IPS-NIHi11 (cell line): ENCODE measurements at regions not wholly inside any gene's neighbourhood (a gene's known extent, or its start where the extent isn't known, plus 50 kb on each side); places are given as distances from the start of the nearest gene placed in this dataset.

Experiments used
- DNase-seq: peaks from one replicate; pipeline ENCODE4 v3.0.0; 2012; ENCODE audit warnings: mixed read lengths, low spot score

DNA sequence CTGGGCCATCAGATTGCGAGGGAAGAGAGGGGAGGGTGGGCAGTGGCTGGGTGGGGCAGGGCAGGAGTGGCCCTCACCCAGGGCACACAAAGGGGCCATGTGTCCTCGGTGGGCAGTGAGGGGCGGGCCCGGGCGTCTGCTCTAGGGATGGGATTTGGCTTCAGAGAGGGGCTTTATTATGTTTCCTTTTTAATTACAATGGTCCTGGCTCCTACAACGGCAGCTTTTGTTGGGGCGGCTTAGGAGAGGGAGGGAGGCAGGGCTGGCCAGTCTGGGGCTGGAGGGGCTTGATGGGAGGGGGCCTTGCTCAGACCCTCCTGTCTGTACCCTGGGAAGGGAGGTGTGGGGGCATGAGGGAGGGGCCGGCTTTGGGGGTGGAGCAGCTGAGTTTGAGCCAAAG is 102.8 kb upstream of the WNT4 start:
- peak; percentile 68 for DNase-seq

- no peak for DNase-seq
These were observed 104.0 kb upstream of the WNT4 start for GRCh38 chr1:22246755-22247480.

DNA sequence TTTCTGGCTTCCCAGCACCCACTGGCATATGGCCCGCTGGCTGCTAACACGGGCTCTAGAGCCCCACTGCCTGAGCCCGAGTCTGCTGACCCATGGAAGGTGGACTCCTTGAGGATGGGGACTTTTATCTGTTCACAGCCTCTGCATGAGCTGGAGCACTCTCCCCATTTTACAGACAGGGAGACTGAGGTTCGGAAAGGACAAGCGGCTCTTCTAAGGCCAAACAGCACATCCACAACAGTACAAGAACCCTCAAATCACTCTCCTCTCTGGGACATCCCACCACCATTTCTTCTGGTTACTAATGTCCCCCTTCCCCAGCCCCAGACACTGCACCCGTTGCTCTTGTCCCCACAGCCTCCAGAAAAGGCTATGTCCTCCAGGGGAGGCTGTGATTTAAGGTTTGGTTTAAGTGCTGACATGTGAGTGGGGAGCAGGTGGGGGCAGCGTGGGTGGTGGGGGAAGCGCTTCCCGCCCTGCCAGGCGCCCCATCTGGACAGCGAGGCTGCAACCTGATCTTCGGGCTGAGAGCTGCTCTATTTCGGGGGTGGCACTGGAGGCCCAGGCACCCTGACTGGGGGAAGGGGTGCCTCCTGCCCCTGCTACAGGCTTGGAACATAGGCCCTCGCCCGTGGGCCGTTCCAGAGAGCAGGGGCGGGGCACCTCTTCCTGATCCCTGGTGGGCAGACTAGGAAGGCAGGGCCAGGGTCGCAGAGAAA is 104.8 kb upstream of the WNT4 start:
- DNase-seq, result no peak

DNA sequence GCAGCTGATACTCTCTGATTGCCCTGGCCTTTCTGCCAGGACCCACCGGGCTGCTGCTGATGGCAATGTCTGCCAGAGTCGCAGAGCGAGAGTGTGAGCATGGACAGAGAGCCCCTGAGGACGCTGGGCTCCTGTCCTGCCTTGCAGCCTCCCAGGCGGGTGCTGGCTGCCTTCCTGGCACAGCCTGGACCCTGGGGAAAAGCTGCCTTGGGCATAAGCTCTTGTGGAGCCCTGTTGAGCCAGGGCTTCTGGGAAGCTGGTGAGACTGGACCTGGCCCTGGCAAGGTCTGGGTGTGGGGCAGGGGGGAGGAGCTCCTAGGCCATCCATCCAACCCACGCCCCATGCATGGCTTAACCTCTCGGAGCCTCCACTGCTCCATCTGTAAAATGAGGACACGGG is 105.8 kb upstream of the WNT4 start:
- DNase-seq, result no peak

- DNase-seq, result no peak
These were observed 107.2 kb upstream of the WNT4 start for GRCh38 chr1:22249928-22250680.

GRCh38 chr1:22250724-22251123 is 107.8 kb upstream of the WNT4 start:
- peak; percentile 55 for DNase-seq

DNA sequence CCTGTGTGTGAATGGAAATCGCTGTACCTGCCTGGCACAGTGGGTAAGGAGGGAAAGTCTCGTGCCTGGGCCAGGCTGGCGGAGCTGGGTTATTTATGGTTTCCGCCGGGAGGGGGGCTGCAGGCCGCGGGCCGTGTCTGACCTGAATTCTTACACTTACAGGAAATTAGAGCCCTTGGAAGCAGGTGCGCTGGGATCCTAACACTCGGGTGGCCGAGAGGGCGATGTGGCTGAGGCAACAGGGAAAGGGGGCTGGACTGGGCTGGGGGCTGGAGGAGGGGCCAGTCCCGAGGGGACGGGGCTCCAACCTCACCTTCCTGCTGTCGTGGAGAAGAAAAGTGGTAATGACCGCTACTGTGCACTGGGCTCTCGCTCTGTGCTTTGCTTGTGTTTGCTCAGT is 109.4 kb upstream of the WNT4 start:
- peak; percentile 61 for DNase-seq

DNA sequence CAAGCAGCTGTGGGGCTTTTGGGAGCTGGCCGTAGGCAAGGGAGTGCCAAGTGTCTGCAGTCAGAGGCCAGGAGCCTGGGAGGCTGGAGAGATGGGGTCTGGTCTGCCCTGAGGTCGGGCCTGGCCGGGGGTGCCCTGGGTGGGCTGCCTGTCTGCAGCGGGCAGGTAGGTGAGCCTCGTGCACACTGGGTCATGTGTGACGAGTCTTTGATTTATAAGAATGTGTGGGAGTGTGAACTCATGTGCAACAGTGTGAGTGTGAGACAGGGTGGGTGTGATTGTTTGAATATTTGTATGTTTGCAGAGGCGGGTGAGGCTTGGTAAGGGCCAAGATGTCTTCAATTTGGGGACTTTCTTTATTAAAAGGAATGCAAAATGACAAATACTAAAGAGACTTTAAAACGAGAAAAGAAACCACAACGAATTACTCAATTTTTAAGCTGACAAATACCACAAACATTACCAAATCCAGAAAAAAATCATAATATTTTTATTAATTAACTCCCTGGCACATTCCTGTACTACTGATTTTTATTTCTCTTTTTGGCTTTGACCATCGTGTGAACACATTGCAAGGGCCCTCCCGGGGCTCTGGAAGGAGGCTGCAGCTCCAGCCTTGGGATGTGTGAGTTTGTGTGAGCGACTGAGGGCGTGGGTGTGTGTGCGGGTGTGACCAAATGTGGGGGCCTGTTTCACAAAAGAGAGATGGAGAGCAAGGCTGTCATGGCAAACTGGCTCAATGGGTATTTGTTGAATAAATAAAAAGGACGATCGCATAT is 110.3 kb upstream of the WNT4 start:
- DNase-seq, result no peak

- no peak for DNase-seq
These were observed 111.9 kb upstream of the WNT4 start for GRCh38 chr1:22254756-22255155.

DNA sequence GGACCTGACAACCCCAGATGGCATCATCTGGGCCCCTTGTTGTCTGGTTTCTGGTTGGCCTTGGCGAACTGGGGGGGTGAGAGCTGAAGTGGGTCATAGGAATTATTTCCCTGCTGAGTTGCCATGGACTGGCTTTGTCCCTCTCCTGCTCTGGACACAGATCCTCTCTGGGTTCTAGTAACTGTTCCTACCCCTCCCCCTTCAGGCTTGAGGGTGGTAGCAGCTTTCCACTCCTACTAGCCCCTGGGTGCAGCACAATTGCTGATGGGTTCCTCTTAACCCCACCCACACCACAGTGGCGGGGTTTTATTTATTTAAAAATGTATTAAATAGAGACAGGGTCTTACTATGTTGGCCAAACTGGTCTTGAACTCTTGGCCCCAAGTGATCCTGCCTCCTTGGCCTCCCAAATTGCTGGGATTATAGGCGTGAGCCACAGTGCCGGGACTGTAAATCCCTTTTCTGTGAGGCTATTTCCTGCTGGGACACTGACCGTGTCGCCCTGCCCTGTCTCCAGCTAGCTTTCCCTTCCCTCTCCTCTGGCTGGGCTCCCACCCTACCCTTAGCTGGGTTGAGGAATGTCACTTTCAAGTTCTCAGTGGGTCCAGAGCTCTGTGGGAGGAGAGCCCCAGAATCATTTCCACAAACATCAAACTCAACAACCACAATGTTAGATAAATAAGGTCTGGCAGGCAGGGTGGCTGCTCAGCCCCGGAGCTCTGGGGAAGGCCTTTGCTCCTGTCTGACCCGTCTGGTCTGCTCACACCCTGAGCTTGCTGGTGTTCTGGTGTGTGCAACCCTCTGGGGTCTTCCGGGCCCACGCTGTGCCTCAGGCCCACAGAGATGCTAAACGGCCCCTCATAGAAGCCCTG is 112.7 kb upstream of the WNT4 start:
- no peak for DNase-seq

DNA sequence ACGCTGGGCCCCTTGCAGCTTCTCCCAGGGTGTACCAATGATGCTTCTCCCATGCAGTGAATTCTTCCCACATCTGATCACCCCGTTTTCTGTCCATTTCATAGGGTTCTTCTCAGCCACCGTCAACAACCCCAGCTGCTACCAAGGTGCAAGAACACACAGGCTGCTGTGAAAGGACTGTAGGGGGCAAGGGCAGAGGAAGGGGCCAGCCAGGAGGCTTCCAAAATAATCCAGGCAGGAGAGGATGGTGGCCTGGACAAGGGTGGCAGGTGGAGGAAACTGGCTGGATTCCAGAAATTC is 113.3 kb upstream of the WNT4 start:
- no peak for DNase-seq

GRCh38 chr1:22257290-22258275 is 114.7 kb upstream of the WNT4 start:
- DNase-seq, result no peak

DNA sequence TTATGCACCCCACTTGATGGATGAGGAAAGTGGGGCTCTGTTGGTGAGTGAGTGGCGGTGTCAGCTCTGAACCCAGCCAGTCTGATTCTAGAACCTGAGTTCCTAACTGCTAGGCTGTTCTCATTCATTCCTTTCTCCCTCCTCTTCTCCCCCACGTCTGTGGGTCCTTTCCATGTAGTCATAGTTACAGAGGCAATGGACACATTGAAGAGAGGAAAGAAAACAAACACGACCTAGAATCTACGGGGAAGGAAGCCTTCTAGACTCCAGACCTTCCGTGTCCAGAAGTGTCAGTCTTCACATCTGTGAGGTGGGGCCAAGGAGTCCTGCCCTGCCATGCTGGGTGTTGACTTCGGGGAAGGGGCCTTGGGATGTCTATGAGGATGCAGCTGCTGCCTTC is 115.8 kb upstream of the WNT4 start:
- DNase-seq, result no peak

DNA sequence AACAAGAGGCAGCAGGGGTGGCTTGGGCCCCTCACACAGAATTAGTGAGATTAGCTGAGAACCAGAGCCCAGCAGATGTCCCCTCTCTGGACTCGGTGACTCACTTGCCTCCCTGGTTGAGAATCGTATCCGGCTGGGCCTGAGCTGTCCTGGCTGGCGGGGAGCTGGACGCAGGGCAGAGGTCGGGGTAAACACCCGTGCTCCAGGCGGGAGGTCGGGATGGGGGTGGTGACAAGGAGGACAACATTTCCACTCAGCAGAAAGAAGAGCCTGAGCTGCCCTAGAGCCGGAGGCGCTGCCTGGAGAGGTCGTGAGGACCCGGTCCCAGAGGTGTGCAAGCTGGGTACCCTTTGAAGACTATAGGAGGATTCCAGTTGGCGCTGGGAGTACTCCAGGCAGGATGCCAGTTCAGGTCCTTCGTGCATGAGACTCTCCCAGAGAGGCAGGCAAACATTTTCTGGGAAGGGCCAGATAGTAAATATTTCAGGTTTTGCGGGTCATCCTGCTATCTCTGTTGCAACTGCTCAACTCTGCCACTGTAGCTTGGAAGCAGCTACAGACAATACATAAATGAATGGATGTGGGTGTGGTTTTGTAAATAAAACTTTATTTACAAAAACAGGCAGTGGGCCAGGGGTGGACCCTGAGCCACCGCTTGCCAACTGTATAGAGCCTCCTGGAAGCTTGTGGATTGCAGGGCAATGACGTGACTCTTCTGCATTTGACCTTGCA is 116.8 kb upstream of the WNT4 start:
- no peak for DNase-seq

- no peak for DNase-seq
These were observed 118.0 kb upstream of the WNT4 start for GRCh38 chr1:22260860-22261432.

- DNase-seq, result no peak
These were observed 118.7 kb upstream of the WNT4 start for GRCh38 chr1:22261580-22261979.

GRCh38 chr1:22262583-22262982 is 119.7 kb upstream of the WNT4 start:
- DNase-seq, result no peak

DNA sequence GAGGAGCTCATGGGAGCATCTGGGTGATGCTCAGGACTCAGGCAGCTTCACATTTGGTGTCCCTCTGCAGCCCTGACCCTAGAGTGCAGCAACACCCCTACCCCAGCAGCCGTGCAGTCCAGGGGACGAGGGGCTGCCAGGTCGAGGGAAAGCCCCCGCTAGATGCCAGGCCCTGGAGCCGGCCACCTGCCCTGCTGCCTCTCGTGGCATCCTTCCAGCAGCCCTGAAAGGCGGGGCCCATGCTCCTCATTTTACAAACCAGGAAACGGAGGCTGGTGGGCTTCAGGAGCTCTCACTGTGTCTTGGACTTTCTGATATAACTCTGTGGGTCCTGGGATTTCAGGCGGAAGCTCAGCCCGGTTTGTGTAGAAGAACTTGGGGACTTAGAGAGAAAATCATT is 120.5 kb upstream of the WNT4 start:
- no peak for DNase-seq
